HG02970 (cell line): ENCODE measurements at regions not wholly inside any gene's neighbourhood (a gene's known extent, or its start where the extent isn't known, plus 50 kb on each side); places are given as distances from the start of the nearest gene placed in this dataset.

Source experiments
- ATAC-seq: cut with Tn5 transposase; IDR thresholded peaks from one replicate; pipeline ENCODE4 v1.9.1; 2021; ENCODE audit warnings: mild to moderate bottlenecking, moderate library complexity, moderate number of reproducible peaks; ENCODE audit not compliant: unreplicated experiment, low FRiP score

GRCh38 chr3:152051501-152052404 is 178.3 kb downstream of the SUCNR1 start:
- ATAC-seq: no peak

GRCh38 chr3:152053866-152054265 is 180.4 kb downstream of the SUCNR1 start:
- ATAC-seq: no peak

GRCh38 chr3:152054315-152054714 is 180.9 kb downstream of the SUCNR1 start:
- ATAC-seq: no peak

- no peak for ATAC-seq
Observed at GRCh38 chr3:152056073-152056472, 182.6 kb downstream of the SUCNR1 start.

- no peak for ATAC-seq
Observed at GRCh38 chr3:152056481-152056880, 183.0 kb downstream of the SUCNR1 start.

- no peak for ATAC-seq
Observed at GRCh38 chr3:152056987-152057386, 183.5 kb downstream of the SUCNR1 start.

- ATAC-seq: no peak
Observed at GRCh38 chr3:152058856-152059255, 185.4 kb downstream of the SUCNR1 start.

GRCh38 chr3:152060701-152061100 is 187.3 kb downstream of the SUCNR1 start:
- no peak for ATAC-seq

- no peak for ATAC-seq
Observed at GRCh38 chr3:152061296-152061695, 187.9 kb downstream of the SUCNR1 start.

- no peak for ATAC-seq
Observed at GRCh38 chr3:152069871-152070270, 196.4 kb downstream of the SUCNR1 start.

- no peak for ATAC-seq
Observed at GRCh38 chr3:152071315-152071714, 197.4 kb upstream of the MBNL1 start.

GRCh38 chr3:152071924-152072323 is 196.8 kb upstream of the MBNL1 start:
- ATAC-seq: no peak

GRCh38 chr3:152073267-152073666 is 195.5 kb upstream of the MBNL1 start:
- ATAC-seq: no peak

- no peak for ATAC-seq
Observed at GRCh38 chr3:152076148-152076547, 192.6 kb upstream of the MBNL1 start.

GRCh38 chr3:152079980-152080379 is 188.7 kb upstream of the MBNL1 start:
- no peak for ATAC-seq

GRCh38 chr3:152083135-152083534 is 185.6 kb upstream of the MBNL1 start:
- ATAC-seq: no peak

GRCh38 chr3:152084441-152085158 is 184.1 kb upstream of the MBNL1 start:
- ATAC-seq: no peak

- no peak for ATAC-seq
Observed at GRCh38 chr3:152087153-152087552, 181.6 kb upstream of the MBNL1 start.

GRCh38 chr3:152089528-152089927 is 179.2 kb upstream of the MBNL1 start:
- no peak for ATAC-seq

GRCh38 chr3:152091725-152092124 is 177.0 kb upstream of the MBNL1 start:
- no peak for ATAC-seq

- no peak for ATAC-seq
Observed at GRCh38 chr3:152093901-152094300, 174.8 kb upstream of the MBNL1 start.

GRCh38 chr3:152094406-152094805 is 174.3 kb upstream of the MBNL1 start:
- ATAC-seq: no peak
